Stimulated activated CD4-positive, alpha-beta T cell treated with anti-CD3 and anti-CD28 coated beads, TNF-alpha, amount 100 ng/mL, for 1 hour (primary cell): ENCODE measurements at regions not wholly inside any gene's neighbourhood (a gene's known extent, or its start where the extent isn't known, plus 50 kb on each side); places are given as distances from the start of the nearest gene placed in this dataset.

ENCODE experiments used
- DNase-seq, 3 donors: peaks; one replicate each; pipeline ENCODE4 v3.0.0-alpha.2; 2020; ENCODE audit warnings: low read depth in 3 of 3, low spot score in 1 of 3

DNA sequence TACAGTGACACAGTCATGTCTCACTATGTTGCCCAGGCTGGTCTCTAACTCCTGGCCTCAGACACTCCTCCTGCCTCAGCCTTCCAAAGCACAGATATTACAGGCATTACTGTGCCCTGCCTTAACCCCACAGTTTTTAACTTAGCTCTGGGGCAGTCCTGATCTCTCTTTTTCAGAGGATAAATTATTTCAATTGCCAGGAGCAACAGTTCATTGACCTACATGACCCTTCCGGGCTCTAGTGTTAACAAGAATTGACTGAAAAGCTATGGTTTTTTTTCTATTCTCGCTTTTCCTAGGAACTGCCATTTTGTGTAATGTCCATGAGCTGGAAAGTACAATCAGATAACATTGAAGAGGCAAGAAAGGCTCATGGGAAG, 92.8 kb downstream of the HNRNPLL start:
- no peak for DNase-seq

DNA sequence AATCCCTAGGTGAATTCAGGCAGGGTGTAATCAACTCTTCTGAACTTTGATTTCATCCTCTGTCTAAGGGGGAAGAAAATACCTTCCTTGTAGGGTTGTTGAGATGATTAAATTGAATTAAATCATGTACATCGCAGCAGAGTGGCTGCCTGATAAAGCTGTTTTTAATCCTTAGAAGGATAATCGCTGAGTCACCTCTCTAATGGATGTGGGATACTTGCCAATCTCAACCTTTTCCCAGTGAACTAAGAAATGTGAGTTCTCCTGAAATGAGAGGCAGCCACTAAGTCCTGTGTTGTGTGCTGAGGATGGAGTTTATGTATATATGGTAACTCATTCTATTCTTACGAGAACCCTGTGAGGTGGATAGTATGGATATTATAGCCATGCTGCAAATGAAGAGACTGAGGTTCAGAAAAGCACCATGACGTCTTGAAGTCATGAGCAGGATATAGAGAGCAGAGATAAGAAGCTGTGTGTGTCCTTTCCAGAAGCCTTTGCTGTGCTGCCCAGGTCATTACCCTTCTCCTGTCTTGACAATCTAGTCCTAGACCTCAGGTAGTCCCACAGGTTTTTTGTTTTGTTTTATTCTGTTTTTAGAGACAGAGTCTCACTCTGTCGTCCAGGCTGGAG, 93.3 kb downstream of the HNRNPLL start:
- no peak for DNase-seq

DNA sequence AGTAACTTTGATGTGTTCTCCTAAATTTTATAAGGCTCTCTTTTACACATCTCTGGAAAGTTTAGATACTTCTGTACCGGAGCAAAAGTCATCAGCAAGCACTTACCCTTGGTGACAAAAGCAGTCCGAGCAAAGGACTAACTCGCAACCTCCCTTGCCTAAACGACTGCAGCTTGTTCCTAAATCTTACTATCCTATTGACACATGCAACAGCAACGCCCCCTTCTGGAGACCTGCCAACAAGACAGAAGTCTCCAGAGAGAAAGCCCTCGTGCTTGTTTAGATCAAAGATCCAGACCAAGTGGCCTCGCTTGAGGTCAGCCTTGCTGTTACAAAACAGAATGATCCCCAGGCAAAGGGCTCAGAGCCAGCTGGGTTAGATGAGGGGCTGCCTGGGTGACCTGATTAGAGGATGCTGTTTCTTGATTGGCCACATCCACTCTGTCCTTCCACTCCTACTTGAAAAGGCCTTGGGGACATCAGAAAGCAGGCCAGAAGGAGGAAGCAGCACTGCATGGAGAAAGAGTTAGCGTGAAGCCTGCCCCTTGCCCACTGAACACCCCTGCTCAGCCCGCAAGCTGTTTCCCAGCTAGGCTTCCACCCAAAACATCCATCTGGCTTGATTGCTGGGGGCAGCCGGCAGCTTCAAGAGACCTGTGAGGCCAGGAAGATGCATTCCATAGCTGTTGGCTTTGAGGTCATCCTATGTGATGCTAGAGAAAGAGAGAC, 94.3 kb downstream of the HNRNPLL start:
- DNase-seq: peak; percentile 46 to 62 (median 49)

DNA sequence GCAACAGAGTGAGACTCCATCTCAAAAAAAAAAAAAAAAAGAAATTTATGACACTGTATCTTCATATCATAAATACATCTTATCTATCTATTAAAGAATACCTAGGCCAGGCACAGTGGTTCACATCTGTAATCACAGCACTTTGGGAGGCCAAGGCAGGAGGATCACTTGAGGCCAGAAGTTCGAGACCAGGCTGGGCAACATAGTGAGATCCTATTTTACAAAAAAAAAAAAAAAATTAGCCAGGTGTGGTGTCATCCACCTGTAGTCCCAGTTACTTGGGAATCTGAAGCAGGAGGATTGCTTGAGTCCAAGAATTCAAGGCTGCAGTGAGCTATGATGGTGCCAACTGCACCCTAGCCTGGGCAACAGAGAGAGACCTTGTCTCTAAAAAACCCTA, 95.0 kb downstream of the HNRNPLL start:
- DNase-seq: no peak

DNA sequence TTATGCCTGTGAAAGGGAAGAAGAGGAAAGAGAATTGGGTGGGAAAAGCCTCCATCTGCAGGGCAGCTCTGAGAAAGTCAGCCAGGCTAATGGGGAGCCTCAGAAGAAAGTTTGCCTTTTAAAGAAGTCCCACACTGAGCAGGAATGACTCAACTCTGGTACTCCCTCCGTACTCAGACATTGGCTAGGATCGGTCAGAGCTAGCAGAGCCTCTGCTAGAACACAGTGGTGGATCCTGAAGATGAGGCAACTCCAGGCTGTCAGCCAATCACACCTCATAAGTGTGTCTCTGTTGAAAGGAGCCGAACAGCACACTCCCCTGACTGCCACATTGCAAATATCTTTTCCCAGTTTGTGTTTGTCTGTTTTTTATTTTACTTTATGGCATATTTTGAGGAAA, 96.9 kb downstream of the HNRNPLL start:
- no peak for DNase-seq

DNA sequence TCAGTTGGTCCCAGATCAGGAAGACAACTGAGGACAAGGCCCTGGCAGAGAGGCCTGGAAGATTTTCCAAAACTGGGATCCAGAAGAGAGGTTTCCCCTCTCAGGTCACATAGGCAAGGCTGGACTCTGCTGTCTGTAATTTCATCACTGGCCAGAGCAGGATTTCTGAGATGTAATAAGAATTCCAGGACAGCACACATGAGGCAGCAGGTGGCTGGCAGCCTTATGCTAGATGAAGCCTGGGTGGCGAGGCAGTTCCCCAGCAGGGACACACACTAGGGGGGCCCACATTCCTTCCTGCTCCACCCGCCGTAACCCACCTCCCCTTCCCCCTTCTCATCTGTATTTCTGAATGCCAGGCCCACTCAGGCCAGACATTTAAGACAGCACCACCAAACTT, 98.6 kb downstream of the HNRNPLL start:
- DNase-seq: no peak

DNA sequence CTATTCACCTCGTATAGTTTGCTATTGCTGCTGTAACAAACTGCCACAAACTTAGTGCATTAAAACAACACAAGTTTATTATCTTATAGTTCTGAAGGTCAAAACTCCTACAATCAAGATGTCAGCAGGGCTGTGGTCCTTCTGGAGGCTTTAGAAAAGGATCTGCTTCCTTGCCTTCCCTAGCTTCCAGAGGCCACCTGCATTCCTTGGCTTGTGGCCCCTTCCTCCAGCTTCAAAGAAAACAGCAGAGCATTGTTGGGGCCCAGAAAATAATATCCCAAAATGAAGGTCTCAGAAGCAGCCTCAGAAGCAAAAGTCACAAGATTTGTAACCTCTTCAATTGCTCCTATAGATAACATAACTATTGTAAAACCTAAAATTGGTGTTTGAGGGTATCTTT, 100.6 kb downstream of the HNRNPLL start:
- no peak for DNase-seq

DNA sequence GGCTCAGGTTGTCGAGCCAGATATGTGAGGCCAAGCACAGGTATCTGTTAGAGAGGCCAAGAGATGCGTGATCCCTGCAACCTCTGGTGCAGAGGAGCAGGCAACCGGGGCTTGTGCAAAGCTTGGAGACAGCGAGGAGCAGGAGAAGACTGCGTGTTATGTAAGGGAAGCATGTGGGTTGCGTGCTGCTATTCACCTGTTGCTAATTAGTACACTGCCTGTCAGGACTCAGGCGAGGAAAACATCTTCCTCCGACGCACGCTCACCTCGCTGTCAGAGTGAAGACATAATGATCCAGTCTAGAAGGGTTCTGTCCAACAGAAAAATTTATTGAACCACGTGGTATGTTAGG, 102.5 kb downstream of the HNRNPLL start:
- DNase-seq: no peak

DNA sequence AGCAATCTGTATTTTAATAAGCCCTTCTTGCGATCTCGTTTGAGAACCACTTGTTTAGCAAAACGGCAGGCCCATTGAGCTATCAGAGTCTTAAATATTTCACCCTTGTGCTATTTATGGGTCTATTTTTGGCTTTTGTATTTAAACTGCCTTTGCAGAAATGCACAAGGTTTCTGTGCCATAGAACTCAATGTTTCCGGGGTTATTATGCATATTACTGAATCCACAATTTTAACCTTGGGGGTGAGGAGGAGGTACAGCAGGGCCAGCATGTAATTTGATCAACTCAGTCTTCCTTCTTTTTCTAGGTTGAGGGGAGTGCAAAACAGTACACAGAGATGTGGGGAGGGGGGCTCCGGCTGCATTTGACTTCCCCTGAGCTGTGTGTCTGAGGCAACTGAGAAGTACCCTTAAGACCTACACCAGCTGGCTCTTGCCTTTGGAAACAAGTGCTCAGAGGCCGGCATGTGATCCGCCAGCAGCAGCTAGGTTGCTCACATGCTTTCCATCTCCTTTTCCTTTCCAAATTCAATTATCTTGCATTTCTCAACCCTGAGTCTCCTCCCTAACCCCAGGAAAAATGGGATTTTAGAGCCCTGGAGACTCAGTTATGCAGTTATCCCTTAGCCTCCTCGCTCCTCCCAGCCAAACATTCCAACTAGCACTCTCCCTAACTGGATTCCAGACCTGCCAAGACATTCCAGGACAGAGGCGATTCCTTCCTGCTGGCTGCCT, 103.0 kb downstream of the HNRNPLL start:
- no peak for DNase-seq

DNA sequence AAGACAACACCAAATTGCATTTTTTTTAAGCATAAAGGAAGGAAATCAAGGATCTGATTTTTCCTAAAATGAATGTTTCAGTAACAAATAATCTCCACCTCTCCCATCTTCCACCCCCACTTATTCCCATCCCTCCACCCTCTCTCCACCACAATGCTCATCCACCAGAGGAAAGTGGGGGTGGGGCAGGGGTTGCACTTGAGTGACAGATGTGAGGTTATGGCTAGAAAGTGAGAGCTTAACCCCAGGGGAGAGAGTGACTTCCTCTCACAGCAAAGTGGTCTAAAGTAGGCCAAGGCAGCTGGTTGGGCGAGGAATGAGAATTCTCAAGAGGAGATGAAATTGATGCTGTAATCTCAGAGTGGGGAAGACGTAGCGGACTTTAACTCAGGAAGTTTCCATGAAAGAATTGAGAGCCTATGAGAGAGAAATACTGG, 104.7 kb downstream of the HNRNPLL start:
- no peak for DNase-seq

DNA sequence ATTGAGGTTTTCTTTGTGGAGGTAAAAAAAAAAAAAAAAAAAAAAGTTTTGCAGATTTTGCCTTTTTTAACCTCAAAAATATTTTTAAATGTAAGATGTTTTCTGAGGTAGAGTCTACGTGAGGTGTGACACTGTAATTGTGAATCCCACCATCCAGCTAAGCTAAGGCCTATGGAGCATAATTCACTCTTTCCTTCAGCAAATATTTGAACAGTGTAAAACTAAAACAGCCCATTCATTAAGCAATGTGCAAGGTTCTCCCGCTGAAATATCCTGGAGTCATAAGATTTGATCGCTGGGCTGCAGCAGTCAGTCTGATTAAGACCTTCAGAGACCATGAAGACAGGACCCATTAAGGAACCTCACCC, 105.1 kb downstream of the HNRNPLL start:
- DNase-seq: no peak

DNA sequence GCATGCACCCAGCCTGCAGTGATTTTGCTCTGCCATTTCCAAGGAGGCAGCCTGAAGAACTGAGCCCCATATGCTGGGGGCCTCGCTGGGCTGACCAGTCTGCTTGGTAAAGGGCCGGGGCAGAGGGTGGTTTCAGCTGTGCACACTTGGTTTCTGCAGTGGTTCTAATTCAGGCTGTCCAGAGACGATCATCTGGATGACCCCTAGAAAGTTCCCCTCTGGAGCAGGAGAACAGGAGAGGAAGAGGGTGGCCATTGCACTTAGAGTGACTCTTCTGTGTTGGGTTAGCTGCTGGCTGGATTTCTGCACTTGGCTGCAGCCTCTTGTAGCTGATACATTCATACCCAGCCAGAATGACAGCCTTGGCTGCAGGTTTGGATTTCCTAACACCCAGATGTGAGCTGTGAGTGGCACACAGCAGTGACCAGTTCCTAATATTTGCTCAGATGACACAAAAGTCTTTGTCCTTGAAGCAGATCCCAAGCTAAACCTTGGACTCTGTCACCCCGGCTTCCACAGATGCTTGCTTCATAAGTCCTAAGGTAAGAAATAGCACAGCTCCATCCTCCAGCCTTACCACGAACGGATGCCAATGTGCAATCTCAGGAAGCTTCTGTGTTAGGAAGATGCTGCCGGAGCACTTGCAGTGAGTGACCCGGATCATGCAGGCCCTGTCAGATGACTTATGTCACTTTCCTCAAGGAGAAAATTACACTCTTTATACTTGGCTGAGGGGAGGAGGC, 105.6 kb downstream of the HNRNPLL start:
- DNase-seq: no peak

DNA sequence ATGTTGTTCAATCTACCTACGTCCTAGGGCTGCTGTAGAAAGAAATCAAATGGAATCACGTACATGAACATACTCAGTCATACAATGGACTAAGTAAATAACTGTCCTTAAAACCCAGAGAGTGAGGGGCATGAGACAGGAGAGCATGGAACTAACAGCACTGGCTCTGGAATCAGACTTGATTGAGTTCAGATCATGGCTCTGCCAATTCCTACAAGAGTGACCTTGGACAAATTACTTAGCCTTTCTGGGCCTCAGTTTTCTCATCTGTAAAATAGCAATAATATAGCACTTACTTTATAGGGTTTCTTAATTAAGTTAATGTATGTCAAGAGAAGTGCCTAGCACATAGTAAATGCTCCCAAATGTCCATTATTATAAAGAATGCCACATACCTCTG, 106.8 kb downstream of the HNRNPLL start:
- DNase-seq: no peak

DNA sequence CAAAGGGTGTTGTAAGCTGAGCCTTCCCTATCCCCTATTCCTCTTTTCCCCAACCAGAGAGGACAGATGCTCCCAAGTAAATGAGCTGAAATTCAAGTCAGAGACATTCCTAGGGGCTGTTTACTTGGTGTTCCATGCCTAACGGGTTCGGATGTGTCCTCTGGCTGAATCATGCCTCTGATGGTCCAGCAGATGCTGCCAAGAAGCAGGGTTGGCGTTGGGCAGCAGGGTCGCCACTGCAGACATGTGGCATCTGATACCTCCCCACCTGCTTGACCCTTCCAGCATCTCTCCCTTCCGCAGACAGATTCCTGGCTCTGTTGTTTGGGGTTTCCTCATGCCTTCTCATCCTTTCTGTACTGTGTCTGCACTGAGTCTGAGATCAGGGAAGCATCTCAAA, 108.3 kb downstream of the HNRNPLL start:
- no peak for DNase-seq

DNA sequence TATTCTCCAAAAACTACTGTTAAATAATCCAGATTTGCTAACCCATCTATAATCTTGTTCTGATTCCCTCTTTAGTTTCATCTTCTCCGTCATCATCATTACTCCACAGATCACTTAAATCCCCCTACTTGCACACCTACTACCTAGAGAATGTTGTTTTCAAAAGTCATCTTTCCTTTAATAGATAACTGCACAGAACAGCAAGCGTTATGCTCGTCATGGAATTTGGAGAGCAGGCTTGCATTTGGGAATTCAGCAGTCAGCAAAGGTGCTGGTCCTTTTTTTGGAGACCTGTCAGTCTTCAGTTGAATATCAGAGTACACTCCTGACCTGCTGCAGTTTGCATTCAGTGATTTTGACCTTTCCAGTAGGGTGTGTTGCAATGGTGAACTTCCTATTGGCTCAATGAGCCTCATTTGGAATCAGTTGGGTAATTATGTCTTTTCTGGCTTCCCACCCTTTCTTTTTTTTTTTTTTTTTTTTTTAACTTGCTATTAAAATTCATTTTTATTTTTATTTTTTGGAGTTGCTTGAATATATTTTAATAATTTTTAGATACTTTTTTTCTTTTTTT, 110.6 kb downstream of the HNRNPLL start:
- no peak for DNase-seq

DNA sequence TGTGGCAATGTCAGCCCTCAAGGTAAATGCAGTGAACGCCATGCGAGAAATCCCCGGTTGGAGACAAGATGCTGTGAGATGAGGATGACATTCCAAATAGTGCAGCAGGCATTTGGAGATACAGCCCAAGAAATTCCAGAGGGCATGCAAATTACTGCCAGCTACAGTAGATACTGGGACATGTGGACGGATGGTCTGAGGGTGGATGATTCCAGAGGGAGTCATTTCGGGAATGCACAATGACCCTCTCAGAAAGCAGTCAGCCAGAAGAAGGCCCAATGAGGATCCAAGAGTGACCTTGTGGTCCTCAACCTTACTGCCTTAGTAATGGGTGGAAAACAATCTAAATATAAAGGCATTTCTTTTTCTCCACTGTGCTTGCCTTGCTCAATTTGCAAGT, 111.3 kb downstream of the HNRNPLL start:
- DNase-seq: no peak

DNA sequence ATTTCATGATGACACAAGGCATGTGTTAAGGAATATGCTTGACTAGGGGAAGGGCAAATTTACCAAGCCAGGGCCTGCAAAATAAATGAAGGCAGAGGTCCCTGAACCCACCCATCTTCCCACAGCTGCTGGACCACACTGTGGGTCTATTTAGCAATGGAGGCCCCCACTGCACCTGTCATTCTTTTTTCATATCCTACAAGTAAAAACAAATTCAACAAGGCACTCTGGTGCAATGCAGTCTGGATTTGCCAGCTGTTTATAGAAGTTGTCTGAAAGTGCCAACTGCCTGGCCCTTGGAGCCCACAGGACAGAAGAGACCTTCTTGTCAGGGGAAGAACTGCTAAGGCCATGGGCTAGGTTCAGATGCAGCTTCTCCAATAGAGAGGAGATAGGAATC, 112.8 kb upstream of the ATL2 start:
- DNase-seq: no peak

DNA sequence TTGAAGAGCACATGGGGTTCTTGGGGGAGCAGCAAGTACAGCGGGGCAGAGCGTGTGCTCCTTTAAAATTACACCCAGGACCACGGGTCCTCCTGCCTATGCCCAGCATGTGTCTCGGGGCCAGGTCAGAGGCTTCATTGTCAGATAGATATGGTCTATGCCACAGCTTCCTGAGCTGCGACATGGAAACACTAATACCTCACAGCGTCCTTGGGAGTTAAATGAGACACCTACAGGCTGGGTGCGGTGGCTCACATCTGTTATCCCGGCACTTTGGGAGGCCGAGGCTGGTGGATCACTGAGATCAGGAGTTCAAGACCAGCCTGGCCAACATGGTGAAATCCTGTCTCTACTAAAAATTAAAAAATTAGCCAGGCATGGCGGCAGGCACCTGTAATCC, 110.8 kb upstream of the ATL2 start:
- DNase-seq: no peak

DNA sequence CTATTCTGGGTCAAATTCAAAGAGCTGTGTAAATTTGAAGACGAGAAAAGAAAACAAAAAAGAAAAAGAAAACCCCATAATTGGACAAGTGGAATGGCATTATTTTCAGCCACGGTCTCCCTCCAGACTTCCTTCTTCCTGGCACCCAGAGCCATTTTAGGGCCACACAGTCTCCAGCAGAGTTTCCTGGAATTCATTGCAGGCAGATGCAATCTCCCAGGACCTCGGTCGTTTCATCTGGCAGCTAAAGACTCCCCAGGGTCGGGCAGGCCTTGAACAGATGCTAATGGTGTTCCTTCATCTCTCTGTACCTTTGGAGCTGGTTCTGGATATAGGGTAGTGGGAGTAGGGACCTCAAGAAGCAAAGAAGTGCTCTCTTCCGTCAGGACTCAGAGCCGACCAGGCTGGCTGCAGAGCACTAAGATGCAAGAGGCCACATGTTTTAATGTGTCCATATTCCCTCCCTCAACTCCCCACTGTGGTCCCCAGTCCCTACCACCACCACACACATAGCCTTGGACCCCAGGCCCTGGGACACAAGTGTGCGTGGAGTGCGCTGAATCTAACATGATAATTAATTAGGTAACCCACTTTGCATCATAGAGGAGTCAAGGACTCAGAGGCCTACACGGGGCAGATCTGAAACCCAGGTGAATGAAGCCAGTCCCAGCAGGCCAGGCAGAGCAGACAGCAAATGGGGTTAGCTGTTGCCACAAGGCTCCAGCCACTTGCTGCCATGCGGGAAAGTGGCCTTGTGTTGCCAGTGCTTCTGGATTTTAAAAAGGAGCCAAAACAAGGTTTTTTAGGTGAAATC, 109.3 kb upstream of the ATL2 start:
- no peak for DNase-seq

DNA sequence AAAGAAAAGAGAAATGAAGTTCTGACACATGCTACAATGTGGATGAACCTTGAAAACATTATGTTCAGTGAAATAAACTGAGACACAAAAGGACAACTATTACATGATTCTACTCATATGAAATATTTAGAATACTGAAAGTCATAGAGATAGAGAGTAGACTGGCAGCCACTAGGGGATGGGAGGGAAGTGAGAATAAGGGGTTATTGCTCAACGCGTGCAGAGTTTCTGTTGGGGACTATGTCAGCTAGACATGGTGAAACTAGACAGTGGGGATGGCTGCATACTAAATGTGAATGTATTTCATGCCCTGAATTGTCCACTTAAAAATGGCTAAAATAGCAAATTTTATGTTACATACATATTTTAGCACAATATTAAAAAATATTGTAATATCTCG, 108.7 kb upstream of the ATL2 start:
- no peak for DNase-seq

DNA sequence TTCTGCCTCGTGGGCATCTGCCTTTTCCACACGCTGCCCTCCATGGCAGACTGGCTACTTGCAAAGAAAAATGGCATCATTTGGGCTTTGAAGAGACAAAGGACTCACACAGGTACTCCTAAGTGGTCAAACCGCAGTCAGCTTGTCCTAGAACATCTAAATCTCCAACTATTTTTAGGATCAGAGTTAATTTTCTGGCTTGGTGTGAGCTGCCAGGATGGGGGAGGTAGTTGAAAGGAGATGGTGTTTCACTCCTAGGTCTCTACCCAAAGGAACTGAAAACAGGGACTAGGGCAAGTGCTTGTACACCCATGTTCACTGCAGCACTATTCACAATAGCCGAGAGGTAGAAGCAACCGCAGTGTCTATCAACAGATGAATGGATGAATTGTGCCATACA, 107.9 kb upstream of the ATL2 start:
- DNase-seq: no peak
